ENCODE measurements at regions not wholly inside any gene's neighbourhood (a gene's known extent, or its start where the extent isn't known, plus 50 kb on each side); places are given as distances from the start of the nearest gene placed in this dataset.

GRCh38 chr2:9076210-9076609, 72.7 kb upstream of the MBOAT2 start:
- DNase-seq: no peak

- DNase-seq: peak; percentile 35
These were observed 71.4 kb upstream of the MBOAT2 start for GRCh38 chr2:9074930-9075329.

- no peak for DNase-seq
These were observed 68.2 kb upstream of the MBOAT2 start for GRCh38 chr2:9071584-9072124.

- DNase-seq: no peak
These were observed 67.5 kb upstream of the MBOAT2 start for GRCh38 chr2:9071032-9071431.

GRCh38 chr2:9069543-9069942, 66.1 kb upstream of the MBOAT2 start:
- DNase-seq: no peak

GRCh38 chr2:9065901-9066300, 62.4 kb upstream of the MBOAT2 start:
- DNase-seq: no peak

GRCh38 chr2:9063023-9063606, 59.6 kb upstream of the MBOAT2 start:
- no peak for DNase-seq

GRCh38 chr2:9060819-9061218, 57.3 kb upstream of the MBOAT2 start:
- no peak for DNase-seq

- DNase-seq: no peak
These were observed 54.7 kb upstream of the MBOAT2 start for GRCh38 chr2:9057939-9058761.

- DNase-seq: no peak
These were observed 52.0 kb upstream of the MBOAT2 start for GRCh38 chr2:9055471-9055870.

- DNase-seq: no peak
These were observed 50.0 kb upstream of the MBOAT2 start for GRCh38 chr2:9053534-9053931.

Measured in NCI-H748 treated with DMSO at 0.1 percent for 48 hours (cell line).